HEK293 (cell line): ENCODE measurements at regions not wholly inside any gene's neighbourhood (a gene's known extent, or its start where the extent isn't known, plus 50 kb on each side); places are given as distances from the start of the nearest gene placed in this dataset.

Experiments used
- CTCF ChIA-PET: fragments of 350-600 bp; formaldehyde crosslinking; extraction: SDS; loops from one replicate; lab custom pipeline; 2021; ENCODE audit warnings: antibody characterized with exemption; lab: Yijun Ruan, JAX
- POLR2A ChIA-PET: fragments of 300-600 bp; formaldehyde crosslinking; extraction: SDS; loops from one replicate; lab custom pipeline; 2020; ENCODE audit warnings: antibody characterized with exemption, inconsistent platforms; lab: Yijun Ruan, JAX
- H3K27ac ChIP-seq: fragments of 200-500 bp; sonication (Bioruptor generic); 2 replicates; pipeline ENCODE4 v1.5.1; 2014; ENCODE audit warnings: low read depth, low read length, control low read depth, inconsistent platforms; ENCODE audit errors: extremely low read depth
- H3K36me3 ChIP-seq, 2 experiments: fragments of 200-500 bp in 1 of 2; sonication (Bioruptor generic) in 1 of 2; 1 replicate in 1 of 2; 2 replicates in 1 of 2; pipeline ENCODE4 v1.5.1; 2014 to 2017; ENCODE audit warnings: inconsistent platforms in 2 of 2, low read length in 2 of 2; ENCODE audit not compliant: control insufficient read depth in 2 of 2, insufficient read depth in 1 of 2
- H3K4me1 ChIP-seq: fragments of 200-500 bp; sonication (Bioruptor generic); 2 replicates; pipeline ENCODE4 v1.5.1; 2014; ENCODE audit warnings: mild to moderate bottlenecking, low read length, inconsistent platforms; ENCODE audit not compliant: control insufficient read depth, insufficient read depth
- H3K4me3 ChIP-seq: 2 replicates; pipeline ENCODE4 v1.5.1; 2011; ENCODE audit warnings: low read depth, mild to moderate bottlenecking, control low read depth, low read length, moderate library complexity
- H3K9me3 ChIP-seq: fragments of 200-500 bp; sonication (Bioruptor generic); 2 replicates; pipeline ENCODE4 v1.5.1; 2014; ENCODE audit warnings: low read depth, low read length, inconsistent platforms; ENCODE audit not compliant: control insufficient read depth, insufficient read depth
- BCL11B ChIP-seq: fragments of 450-650 bp; formaldehyde crosslinking; IDR thresholded peaks from 2 replicates; pipeline ENCODE4 v1.5.1; 2016; ENCODE audit warnings: low read depth, missing biosample characterization, missing genetic modification characterization
- GLI2 ChIP-seq: fragments of 450-650 bp; formaldehyde crosslinking; IDR thresholded peaks from 2 replicates; pipeline ENCODE4; 2017; ENCODE audit warnings: missing biosample characterization, missing genetic modification characterization, low read depth, borderline replicate concordance
- GLIS1 ChIP-seq: fragments of 450-650 bp; formaldehyde crosslinking; IDR thresholded peaks from 2 replicates; pipeline ENCODE4 v1.5.1; 2016; ENCODE audit warnings: missing biosample characterization, missing genetic modification characterization
- HOXC10 ChIP-seq: sonication (generic); formaldehyde crosslinking; IDR thresholded peaks from 2 replicates; pipeline ENCODE4 v1.8.1; 2023; ENCODE audit warnings: mild to moderate bottlenecking, missing genetic modification reagents
- ZBTB44 ChIP-seq: fragments of 450-650 bp; IDR thresholded peaks from 2 replicates; pipeline ENCODE4 v1.5.1; 2018; ENCODE audit warnings: missing biosample characterization, mild to moderate bottlenecking, missing genetic modification characterization
- ZNF214 ChIP-seq: fragments of 450-650 bp; formaldehyde crosslinking; IDR thresholded peaks from 2 replicates; pipeline ENCODE4 v1.5.1; 2017; ENCODE audit warnings: missing biosample characterization, mild to moderate bottlenecking, missing genetic modification characterization, borderline replicate concordance
- ZNF239 ChIP-seq: fragments of 450-650 bp; formaldehyde crosslinking; IDR thresholded peaks from 2 replicates; pipeline ENCODE4 v1.5.1; 2016; ENCODE audit warnings: missing biosample characterization, missing genetic modification characterization
- ZNF302 ChIP-seq: fragments of 450-650 bp; formaldehyde crosslinking; IDR thresholded peaks from 2 replicates; pipeline ENCODE4 v1.5.1; 2016; ENCODE audit warnings: missing biosample characterization, missing genetic modification characterization, low read depth
- ZNF350 ChIP-seq: fragments of 450-650 bp; formaldehyde crosslinking; IDR thresholded peaks from 2 replicates; pipeline ENCODE4 v1.5.0; 2017; ENCODE audit warnings: missing biosample characterization, mild to moderate bottlenecking, missing genetic modification characterization
- ZNF37A ChIP-seq: fragments of 450-650 bp; IDR thresholded peaks from 2 replicates; pipeline ENCODE4 v1.5.1; 2018; ENCODE audit warnings: missing biosample characterization, missing genetic modification characterization
- ZNF394 ChIP-seq: fragments of 450-650 bp; formaldehyde crosslinking; IDR thresholded peaks from 2 replicates; pipeline ENCODE4 v1.5.1; 2016; ENCODE audit warnings: missing biosample characterization, missing genetic modification characterization, mild to moderate bottlenecking, moderate library complexity, borderline replicate concordance
- ZNF404 ChIP-seq: fragments of 450-650 bp; formaldehyde crosslinking; IDR thresholded peaks from 2 replicates; pipeline ENCODE4 v1.5.1; 2017; ENCODE audit warnings: missing biosample characterization, missing genetic modification characterization
- ZNF433 ChIP-seq: fragments of 450-650 bp; formaldehyde crosslinking; IDR thresholded peaks from 2 replicates; pipeline ENCODE4 v1.5.1; 2016; ENCODE audit warnings: missing biosample characterization, missing genetic modification characterization, low read depth
- ZNF510 ChIP-seq: fragments of 450-650 bp; formaldehyde crosslinking; IDR thresholded peaks from 2 replicates; pipeline ENCODE4 v1.5.1; 2018; ENCODE audit warnings: mild to moderate bottlenecking, missing genetic modification characterization, missing biosample characterization; ENCODE audit not compliant: insufficient replicate concordance
- ZNF792 ChIP-seq: fragments of 450-650 bp; formaldehyde crosslinking; IDR thresholded peaks from 2 replicates; pipeline ENCODE4 v1.5.1; 2016; ENCODE audit warnings: missing biosample characterization, missing genetic modification characterization
- ZNF843 ChIP-seq: fragments of 450-650 bp; formaldehyde crosslinking; IDR thresholded peaks from 2 replicates; pipeline ENCODE4 v1.5.1; 2016; ENCODE audit warnings: missing biosample characterization, missing genetic modification characterization
- TF ChIP-seq, protein P1 (sequence below): fragments of 450-650 bp; formaldehyde crosslinking; conservative IDR thresholded peaks from 2 replicates; pipeline ENCODE4 v1.5.1; 2016; ENCODE audit warnings: low read depth, missing biosample characterization, missing genetic modification characterization
- TF ChIP-seq, protein P2 (sequence below): fragments of 450-650 bp; formaldehyde crosslinking; IDR thresholded peaks from 2 replicates; pipeline ENCODE4 v1.5.1; 2016; ENCODE audit warnings: missing biosample characterization, missing genetic modification characterization
- TF ChIP-seq, protein P3 (sequence below): fragments of 450-650 bp; formaldehyde crosslinking; IDR thresholded peaks from 2 replicates; pipeline ENCODE4 v1.5.1; 2017; ENCODE audit warnings: missing biosample characterization, missing genetic modification characterization

DNA sequence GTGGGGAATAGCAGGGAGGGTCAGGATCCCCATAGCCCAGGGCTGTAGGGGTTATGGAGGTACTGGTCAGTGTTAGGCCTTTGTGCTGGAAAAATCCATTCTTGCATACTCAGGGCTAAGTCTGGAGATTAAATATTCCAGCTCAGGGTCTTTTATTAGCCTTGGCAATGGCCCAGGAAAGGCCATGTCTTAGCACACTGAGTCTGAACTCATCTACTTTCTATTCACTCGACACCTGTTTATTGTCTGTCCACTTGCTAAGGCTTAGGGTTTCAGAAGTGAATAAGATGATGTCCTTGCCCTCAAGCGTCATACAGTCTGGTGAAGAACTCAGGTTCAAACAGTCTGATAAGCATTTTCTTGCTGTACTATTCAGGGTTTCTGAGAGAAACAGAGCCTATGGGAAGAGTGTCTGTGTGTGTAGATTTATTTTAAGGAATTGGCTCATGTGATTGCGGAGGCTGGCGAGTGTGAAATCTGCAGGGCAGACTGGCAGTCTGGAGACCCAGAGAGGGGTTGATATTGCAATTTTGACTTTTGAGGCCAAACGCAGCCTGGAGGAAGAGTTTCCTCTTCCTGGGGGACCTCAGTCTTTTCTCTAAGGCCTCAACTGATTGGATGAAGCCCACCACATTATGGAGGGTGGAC lies 135.8 kb downstream of the RAMP3 start (continued):
- no peak for TF ChIP-seq GLI2

DNA sequence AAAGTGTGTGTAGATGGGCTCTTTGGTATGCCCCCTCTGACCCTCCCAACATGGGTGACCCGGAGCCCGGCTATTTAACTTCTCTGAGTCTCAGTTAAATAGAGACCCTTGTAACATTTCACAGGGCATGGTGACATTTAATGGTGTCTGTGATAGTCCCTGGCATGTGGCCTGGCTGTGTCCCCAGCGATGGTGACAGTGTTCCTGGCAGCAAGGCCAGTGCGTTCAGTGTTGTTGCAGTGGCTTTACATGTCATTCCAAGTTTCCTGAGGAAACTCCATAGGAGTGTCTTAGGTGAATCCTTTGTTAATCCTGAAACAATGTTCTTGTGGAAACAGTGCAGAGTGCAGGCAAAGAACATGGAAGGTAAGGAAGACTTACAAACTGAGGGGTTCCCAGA lies 137.0 kb downstream of the RAMP3 start:
- no peaks in the 10 kb centered on the region for H3K9me3 ChIP-seq
- H3K27ac ChIP-seq = no peak overlapping the region
- ChIA-PET POLR2A (no interaction called here), CTCF (no interaction called here)
- TF ChIP-seq ZNF350 (tag by site-specific recombination) = no peak
- no peak for TF ChIP-seq ZNF394
- H3K36me3 ChIP-seq = no peaks in the 10 kb centered on the region
- no peak overlapping the region for H3K4me3 ChIP-seq
- H3K4me1 ChIP-seq = no peaks in the 10 kb centered on the region

GRCh38 chr7:45295222-45295621 lies 137.6 kb downstream of the RAMP3 start:
- POLR2A ChIA-PET = no interaction called here
- CTCF ChIA-PET = no interaction called here
- Histone ChIP-seq H3K9me3 (no peaks in the 10 kb centered on the region), H3K4me1 (no peaks in the 10 kb centered on the region), H3K27ac (no peak overlapping the region)
- TF ChIP-seq ZNF239 (tag by site-specific recombination) (no peak), ZNF37A (tag by site-specific recombination) (no peak), ZBTB44 (tag by site-specific recombination) (no peak), ZNF510 (tag by site-specific recombination) (no peak), ZNF792 (tag by site-specific recombination) (no peak), ZNF843 (no peak), HOXC10 (CRISPR knock-in tag) (no peak), ZNF404 (no peak), BCL11B (no peak), ZNF302 (no peak), GLIS1 (tag by site-specific recombination) (no peak), ZNF214 (no peak), ZNF433 (tag by site-specific recombination) (no peak)
- TF ChIP-seq, protein P1, sequence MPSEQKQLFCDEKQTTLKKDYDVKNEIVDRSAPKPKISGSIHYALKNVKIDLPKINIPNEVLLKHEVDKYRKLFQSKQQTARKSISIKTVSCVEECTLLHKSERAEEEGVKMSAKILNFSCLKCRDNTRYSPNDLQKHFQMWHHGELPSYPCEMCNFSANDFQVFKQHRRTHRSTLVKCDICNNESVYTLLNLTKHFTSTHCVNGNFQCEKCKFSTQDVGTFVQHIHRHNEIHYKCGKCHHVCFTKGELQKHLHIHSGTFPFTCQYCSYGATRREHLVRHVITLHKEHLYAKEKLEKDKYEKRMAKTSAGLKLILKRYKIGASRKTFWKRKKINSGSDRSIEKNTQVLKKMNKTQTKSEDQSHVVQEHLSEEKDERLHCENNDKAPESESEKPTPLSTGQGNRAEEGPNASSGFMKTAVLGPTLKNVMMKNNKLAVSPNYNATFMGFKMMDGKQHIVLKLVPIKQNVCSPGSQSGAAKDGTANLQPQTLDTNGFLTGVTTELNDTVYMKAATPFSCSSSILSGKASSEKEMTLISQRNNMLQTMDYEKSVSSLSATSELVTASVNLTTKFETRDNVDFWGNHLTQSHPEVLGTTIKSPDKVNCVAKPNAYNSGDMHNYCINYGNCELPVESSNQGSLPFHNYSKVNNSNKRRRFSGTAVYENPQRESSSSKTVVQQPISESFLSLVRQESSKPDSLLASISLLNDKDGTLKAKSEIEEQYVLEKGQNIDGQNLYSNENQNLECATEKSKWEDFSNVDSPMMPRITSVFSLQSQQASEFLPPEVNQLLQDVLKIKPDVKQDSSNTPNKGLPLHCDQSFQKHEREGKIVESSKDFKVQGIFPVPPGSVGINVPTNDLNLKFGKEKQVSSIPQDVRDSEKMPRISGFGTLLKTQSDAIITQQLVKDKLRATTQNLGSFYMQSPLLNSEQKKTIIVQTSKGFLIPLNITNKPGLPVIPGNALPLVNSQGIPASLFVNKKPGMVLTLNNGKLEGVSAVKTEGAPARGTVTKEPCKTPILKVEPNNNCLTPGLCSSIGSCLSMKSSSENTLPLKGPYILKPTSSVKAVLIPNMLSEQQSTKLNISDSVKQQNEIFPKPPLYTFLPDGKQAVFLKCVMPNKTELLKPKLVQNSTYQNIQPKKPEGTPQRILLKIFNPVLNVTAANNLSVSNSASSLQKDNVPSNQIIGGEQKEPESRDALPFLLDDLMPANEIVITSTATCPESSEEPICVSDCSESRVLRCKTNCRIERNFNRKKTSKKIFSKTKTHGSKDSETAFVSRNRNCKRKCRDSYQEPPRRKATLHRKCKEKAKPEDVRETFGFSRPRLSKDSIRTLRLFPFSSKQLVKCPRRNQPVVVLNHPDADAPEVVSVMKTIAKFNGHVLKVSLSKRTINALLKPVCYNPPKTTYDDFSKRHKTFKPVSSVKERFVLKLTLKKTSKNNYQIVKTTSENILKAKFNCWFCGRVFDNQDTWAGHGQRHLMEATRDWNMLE (tag by site-specific recombination) = no peak
- TF ChIP-seq, protein P2, sequence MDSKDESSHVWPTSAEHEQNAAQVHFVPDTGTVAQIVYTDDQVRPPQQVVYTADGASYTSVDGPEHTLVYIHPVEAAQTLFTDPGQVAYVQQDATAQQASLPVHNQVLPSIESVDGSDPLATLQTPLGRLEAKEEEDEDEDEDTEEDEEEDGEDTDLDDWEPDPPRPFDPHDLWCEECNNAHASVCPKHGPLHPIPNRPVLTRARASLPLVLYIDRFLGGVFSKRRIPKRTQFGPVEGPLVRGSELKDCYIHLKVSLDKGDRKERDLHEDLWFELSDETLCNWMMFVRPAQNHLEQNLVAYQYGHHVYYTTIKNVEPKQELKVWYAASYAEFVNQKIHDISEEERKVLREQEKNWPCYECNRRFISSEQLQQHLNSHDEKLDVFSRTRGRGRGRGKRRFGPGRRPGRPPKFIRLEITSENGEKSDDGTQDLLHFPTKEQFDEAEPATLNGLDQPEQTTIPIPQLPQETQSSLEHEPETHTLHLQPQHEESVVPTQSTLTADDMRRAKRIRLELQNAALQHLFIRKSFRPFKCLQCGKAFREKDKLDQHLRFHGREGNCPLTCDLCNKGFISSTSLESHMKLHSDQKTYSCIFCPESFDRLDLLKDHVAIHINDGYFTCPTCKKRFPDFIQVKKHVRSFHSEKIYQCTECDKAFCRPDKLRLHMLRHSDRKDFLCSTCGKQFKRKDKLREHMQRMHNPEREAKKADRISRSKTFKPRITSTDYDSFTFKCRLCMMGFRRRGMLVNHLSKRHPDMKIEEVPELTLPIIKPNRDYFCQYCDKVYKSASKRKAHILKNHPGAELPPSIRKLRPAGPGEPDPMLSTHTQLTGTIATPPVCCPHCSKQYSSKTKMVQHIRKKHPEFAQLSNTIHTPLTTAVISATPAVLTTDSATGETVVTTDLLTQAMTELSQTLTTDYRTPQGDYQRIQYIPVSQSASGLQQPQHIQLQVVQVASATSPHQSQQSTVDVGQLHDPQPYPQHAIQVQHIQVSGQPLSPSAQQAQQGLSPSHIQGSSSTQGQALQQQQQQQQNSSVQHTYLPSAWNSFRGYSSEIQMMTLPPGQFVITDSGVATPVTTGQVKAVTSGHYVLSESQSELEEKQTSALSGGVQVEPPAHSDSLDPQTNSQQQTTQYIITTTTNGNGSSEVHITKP (tag by site-specific recombination) = no peak
- TF ChIP-seq, protein P3, sequence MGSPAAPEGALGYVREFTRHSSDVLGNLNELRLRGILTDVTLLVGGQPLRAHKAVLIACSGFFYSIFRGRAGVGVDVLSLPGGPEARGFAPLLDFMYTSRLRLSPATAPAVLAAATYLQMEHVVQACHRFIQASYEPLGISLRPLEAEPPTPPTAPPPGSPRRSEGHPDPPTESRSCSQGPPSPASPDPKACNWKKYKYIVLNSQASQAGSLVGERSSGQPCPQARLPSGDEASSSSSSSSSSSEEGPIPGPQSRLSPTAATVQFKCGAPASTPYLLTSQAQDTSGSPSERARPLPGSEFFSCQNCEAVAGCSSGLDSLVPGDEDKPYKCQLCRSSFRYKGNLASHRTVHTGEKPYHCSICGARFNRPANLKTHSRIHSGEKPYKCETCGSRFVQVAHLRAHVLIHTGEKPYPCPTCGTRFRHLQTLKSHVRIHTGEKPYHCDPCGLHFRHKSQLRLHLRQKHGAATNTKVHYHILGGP (tag by site-specific recombination) = no peak
- TF ChIP-seq, all 188 proteins: peak for 0
- Histone ChIP-seq H3K4me3 (no peak overlapping the region), H3K36me3 (no peaks in the 10 kb centered on the region)
